RWPE2 (cell line): ENCODE measurements at regions not wholly inside any gene's neighbourhood (a gene's known extent, or its start where the extent isn't known, plus 50 kb on each side); places are given as distances from the start of the nearest gene placed in this dataset.

Experiments used
- ATAC-seq: fragments of 200-7000 bp; cut with Tn5 transposase; 3 replicates; pipeline ENCODE4 v1.9.1; 2021; ENCODE audit warnings: low read depth
- DNase-seq: peaks from one replicate; pipeline ENCODE4 v3.0.0-alpha.2; 2020; ENCODE audit warnings: low spot score
- H3K27ac ChIP-seq: fragments of 450-650 bp; 2 replicates; pipeline ENCODE4 v1.5.1; 2017; ENCODE audit warnings: mild to moderate bottlenecking; ENCODE audit not compliant: poor library complexity, severe bottlenecking
- H3K27me3 ChIP-seq: fragments of 250-450 bp; sonication (Bioruptor Pico); 2 replicates; pipeline ENCODE4 v1.5.1; 2021; ENCODE audit warnings: mild to moderate bottlenecking, moderate library complexity; ENCODE audit not compliant: insufficient read depth, poor library complexity, severe bottlenecking
- H3K36me3 ChIP-seq: fragments of 250-450 bp; sonication (Bioruptor Pico); 2 replicates; pipeline ENCODE4 v1.5.1; 2020; ENCODE audit warnings: low read depth, mild to moderate bottlenecking, moderate library complexity
- H3K4me1 ChIP-seq: fragments of 250-450 bp; sonication (Bioruptor Pico); 2 replicates; pipeline ENCODE4 v1.5.1; 2021; ENCODE audit warnings: mild to moderate bottlenecking, moderate library complexity; ENCODE audit not compliant: insufficient read depth, poor library complexity, severe bottlenecking
- H3K4me3 ChIP-seq: fragments of 250-450 bp; sonication (Bioruptor Pico); 2 replicates; pipeline ENCODE4 v1.5.1; 2021; ENCODE audit warnings: mild to moderate bottlenecking, moderate library complexity; ENCODE audit not compliant: severe bottlenecking
- H3K9me3 ChIP-seq: fragments of 250-450 bp; sonication (Bioruptor Pico); 2 replicates; pipeline ENCODE4 v1.5.1; 2021; ENCODE audit warnings: mild to moderate bottlenecking, moderate library complexity; ENCODE audit not compliant: severe bottlenecking
- CTCF ChIP-seq: fragments of 450-650 bp; IDR thresholded peaks from one replicate; pipeline ENCODE4 v1.5.1; 2017; ENCODE audit warnings: mild to moderate bottlenecking, moderate library complexity; ENCODE audit not compliant: poor library complexity, severe bottlenecking

GRCh38 chr5:86841000-86841644, 223.4 kb downstream of the COX7C start:
- Histone ChIP-seq H3K36me3 (no peaks in the 10 kb centered on the region), H3K4me1 (no peaks in the 10 kb centered on the region), H3K27me3 (no peaks in the 10 kb centered on the region), H3K4me3 (no peak overlapping the region), H3K9me3 (no peaks in the 10 kb centered on the region), H3K27ac (no peak overlapping the region)
- DNase-seq: no peak
- ATAC-seq: no peak
- TF ChIP-seq CTCF: no peak

- no peak for DNase-seq
- Histone ChIP-seq H3K27ac (no peak overlapping the region), H3K27me3 (peaks cover 36% of the 10 kb centered on the region), H3K9me3 (no peaks in the 10 kb centered on the region), H3K4me1 (no peaks in the 10 kb centered on the region), H3K36me3 (no peaks in the 10 kb centered on the region), H3K4me3 (no peak overlapping the region)
- no peak for TF ChIP-seq CTCF
- no peak for ATAC-seq
Observed at GRCh38 chr5:86858442-86858841, 240.7 kb downstream of the COX7C start.

- no peak overlapping the region for H3K4me3 ChIP-seq
- H3K27ac ChIP-seq: no peak overlapping the region
- no peaks in the 10 kb centered on the region for H3K9me3 ChIP-seq
- DNase-seq (no peak), ATAC-seq (no peak)
- H3K36me3 ChIP-seq: no peaks in the 10 kb centered on the region
- TF ChIP-seq CTCF: no peak
- no peaks in the 10 kb centered on the region for H3K4me1 ChIP-seq
- peaks cover 28% of the 10 kb centered on the region for H3K27me3 ChIP-seq
Observed at GRCh38 chr5:86861512-86861911, 243.8 kb downstream of the COX7C start.

GRCh38 chr5:86862093-86862492, 244.4 kb downstream of the COX7C start:
- H3K4me3 ChIP-seq: no peak overlapping the region
- ATAC-seq (no peak), DNase-seq (no peak)
- peaks cover 31% of the 10 kb centered on the region for H3K27me3 ChIP-seq
- H3K9me3 ChIP-seq: no peaks in the 10 kb centered on the region
- H3K36me3 ChIP-seq: no peaks in the 10 kb centered on the region
- H3K27ac ChIP-seq: no peak overlapping the region
- H3K4me1 ChIP-seq: no peaks in the 10 kb centered on the region
- TF ChIP-seq CTCF: no peak

GRCh38 chr5:86864051-86864450, 246.3 kb downstream of the COX7C start:
- H3K4me1 ChIP-seq: no peaks in the 10 kb centered on the region
- DNase-seq (no peak), ATAC-seq (no peak)
- peaks cover 35% of the 10 kb centered on the region for H3K27me3 ChIP-seq
- H3K27ac ChIP-seq: no peak overlapping the region
- TF ChIP-seq CTCF: no peak
- H3K4me3 ChIP-seq: no peak overlapping the region
- no peaks in the 10 kb centered on the region for H3K36me3 ChIP-seq
- no peaks in the 10 kb centered on the region for H3K9me3 ChIP-seq
